Astrocyte (in vitro differentiated cells and primary cell): ENCODE measurements at regions not wholly inside any gene's neighbourhood (a gene's known extent, or its start where the extent isn't known, plus 50 kb on each side); places are given as distances from the start of the nearest gene placed in this dataset.

Source experiments
- DNase-seq: peaks from one replicate; pipeline ENCODE4 v3.0.0-alpha.2; 2010; ENCODE audit warnings: low read depth
- FAIRE-seq: peaks from 2 replicates; lab custom pipeline; 2011; peaks lifted over from hg19 to GRCh38; lab: Jason Lieb, UNC
- H2AFZ ChIP-seq: 2 replicates; pipeline ENCODE4 v1.6.0; 2012; ENCODE audit warnings: low read depth, low read length, inconsistent platforms
- H3K27ac ChIP-seq: 2 replicates; pipeline ENCODE4 v1.5.1; 2011; ENCODE audit warnings: low read depth, low read length, inconsistent platforms
- H3K27me3 ChIP-seq: 2 replicates; pipeline ENCODE4 v1.6.0; 2011; ENCODE audit warnings: low read length, inconsistent platforms; ENCODE audit not compliant: insufficient read depth
- H3K36me3 ChIP-seq: 2 replicates; pipeline ENCODE4 v1.5.1; 2011; ENCODE audit warnings: low read length, inconsistent platforms; ENCODE audit not compliant: insufficient read depth
- H3K4me1 ChIP-seq: 2 replicates; pipeline ENCODE4 v1.5.1; 2011; ENCODE audit warnings: low read length, inconsistent platforms; ENCODE audit not compliant: insufficient read depth
- H3K4me2 ChIP-seq: 2 replicates; pipeline ENCODE4 v1.6.0; 2012; ENCODE audit warnings: low read length, inconsistent platforms
- H3K4me3 ChIP-seq: 2 replicates; pipeline ENCODE4 v1.5.1; 2011; ENCODE audit warnings: low read depth, mild to moderate bottlenecking, low read length, inconsistent platforms; ENCODE audit not compliant: insufficient read depth
- H3K79me2 ChIP-seq: 2 replicates; pipeline ENCODE4 v1.6.0; 2012; ENCODE audit warnings: mild to moderate bottlenecking, low read length, inconsistent platforms; ENCODE audit not compliant: insufficient read depth
- H3K9ac ChIP-seq: 2 replicates; pipeline ENCODE4 v1.6.0; 2012; ENCODE audit warnings: mild to moderate bottlenecking, low read length, inconsistent platforms
- H3K9me3 ChIP-seq: 2 replicates; pipeline ENCODE4 v1.5.1; 2012; ENCODE audit warnings: low read depth, mild to moderate bottlenecking, low read length, inconsistent platforms; ENCODE audit not compliant: insufficient read depth
- H4K20me1 ChIP-seq: 2 replicates; pipeline ENCODE4 v1.6.0; 2012; ENCODE audit warnings: low read length, inconsistent platforms; ENCODE audit not compliant: insufficient read depth
- H3K27ac Mint-ChIP-seq: one replicate; pipeline ENCODE4 v1.8.0; 2021; ENCODE audit warnings: mild to moderate bottlenecking, mixed read lengths; ENCODE audit not compliant: unreplicated experiment
- H3K27me3 Mint-ChIP-seq: one replicate; pipeline ENCODE4 v1.8.0; 2021; ENCODE audit warnings: low read depth, mixed read lengths; ENCODE audit not compliant: unreplicated experiment
- H3K36me3 Mint-ChIP-seq: one replicate; pipeline ENCODE4 v1.8.0; 2021; ENCODE audit warnings: low read depth, mixed read lengths; ENCODE audit not compliant: unreplicated experiment
- H3K4me1 Mint-ChIP-seq: one replicate; pipeline ENCODE4 v1.8.0; 2021; ENCODE audit warnings: low read depth, mixed read lengths; ENCODE audit not compliant: unreplicated experiment
- H3K4me3 Mint-ChIP-seq: one replicate; pipeline ENCODE4 v1.8.0; 2021; ENCODE audit warnings: mild to moderate bottlenecking, moderate library complexity, mixed read lengths; ENCODE audit not compliant: unreplicated experiment
- H3K9me3 Mint-ChIP-seq: one replicate; pipeline ENCODE4 v1.8.0; 2021; ENCODE audit warnings: mild to moderate bottlenecking, mixed read lengths; ENCODE audit not compliant: unreplicated experiment
- EZH2 ChIP-seq: IDR thresholded peaks from 2 replicates; pipeline ENCODE4 v1.6.1; 2012; ENCODE audit warnings: mild to moderate bottlenecking, low read length, inconsistent platforms; ENCODE audit not compliant: insufficient read depth
- TF ChIP-seq, protein P1 (sequence below): IDR thresholded peaks from 2 replicates; pipeline ENCODE4 v1.5.1; 2011; ENCODE audit warnings: low read depth, mild to moderate bottlenecking, inconsistent platforms, low read length, moderate library complexity; ENCODE audit not compliant: insufficient read depth

- H3K4me1 ChIP-seq, result no peaks in the 10 kb centered on the region
- no peak overlapping the region for H3K27ac ChIP-seq
- H3K4me3 Mint-ChIP-seq, result no peak overlapping the region
- H3K4me3 ChIP-seq, result no peak overlapping the region
- no peak overlapping the region for H3K9ac ChIP-seq
- no peaks in the 10 kb centered on the region for H3K9me3 Mint-ChIP-seq
- peaks cover 6% of the 10 kb centered on the region for H3K27me3 Mint-ChIP-seq
- H3K27me3 ChIP-seq, result no peaks in the 10 kb centered on the region
- FAIRE-seq (no peak), DNase-seq (no peak)
- no peaks in the 10 kb centered on the region for H4K20me1 ChIP-seq
- TF ChIP-seq, protein P1, sequence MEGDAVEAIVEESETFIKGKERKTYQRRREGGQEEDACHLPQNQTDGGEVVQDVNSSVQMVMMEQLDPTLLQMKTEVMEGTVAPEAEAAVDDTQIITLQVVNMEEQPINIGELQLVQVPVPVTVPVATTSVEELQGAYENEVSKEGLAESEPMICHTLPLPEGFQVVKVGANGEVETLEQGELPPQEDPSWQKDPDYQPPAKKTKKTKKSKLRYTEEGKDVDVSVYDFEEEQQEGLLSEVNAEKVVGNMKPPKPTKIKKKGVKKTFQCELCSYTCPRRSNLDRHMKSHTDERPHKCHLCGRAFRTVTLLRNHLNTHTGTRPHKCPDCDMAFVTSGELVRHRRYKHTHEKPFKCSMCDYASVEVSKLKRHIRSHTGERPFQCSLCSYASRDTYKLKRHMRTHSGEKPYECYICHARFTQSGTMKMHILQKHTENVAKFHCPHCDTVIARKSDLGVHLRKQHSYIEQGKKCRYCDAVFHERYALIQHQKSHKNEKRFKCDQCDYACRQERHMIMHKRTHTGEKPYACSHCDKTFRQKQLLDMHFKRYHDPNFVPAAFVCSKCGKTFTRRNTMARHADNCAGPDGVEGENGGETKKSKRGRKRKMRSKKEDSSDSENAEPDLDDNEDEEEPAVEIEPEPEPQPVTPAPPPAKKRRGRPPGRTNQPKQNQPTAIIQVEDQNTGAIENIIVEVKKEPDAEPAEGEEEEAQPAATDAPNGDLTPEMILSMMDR, result no peak
- no peak for TF ChIP-seq EZH2
- H3K4me2 ChIP-seq, result no peak overlapping the region
- H2AFZ ChIP-seq, result no peak overlapping the region
- no peaks in the 10 kb centered on the region for H3K9me3 ChIP-seq
- no peaks in the 10 kb centered on the region for H3K36me3 Mint-ChIP-seq
- no peaks in the 10 kb centered on the region for H3K36me3 ChIP-seq
- H3K4me1 Mint-ChIP-seq, result no peaks in the 10 kb centered on the region
- no peak overlapping the region for H3K27ac Mint-ChIP-seq
- no peaks in the 10 kb centered on the region for H3K79me2 ChIP-seq
Measured at GRCh38 chr2:176960736-176961520, 251.7 kb upstream of the HNRNPA3 start.

- H3K4me1 Mint-ChIP-seq, result no peaks in the 10 kb centered on the region
- Histone ChIP-seq H4K20me1 (no peaks in the 10 kb centered on the region), H2AFZ (no peak overlapping the region), H3K36me3 (no peaks in the 10 kb centered on the region), H3K9me3 (no peaks in the 10 kb centered on the region), H3K27me3 (no peaks in the 10 kb centered on the region), H3K79me2 (no peaks in the 10 kb centered on the region), H3K4me1 (no peaks in the 10 kb centered on the region), H3K27ac (no peak overlapping the region), H3K4me3 (no peak overlapping the region), H3K4me2 (no peak overlapping the region), H3K9ac (no peak overlapping the region)
- TF ChIP-seq, protein P1, result no peak
- TF ChIP-seq EZH2, result no peak
- DNase-seq (no peak), FAIRE-seq (no peak)
- H3K27me3 Mint-ChIP-seq, result peaks cover 6% of the 10 kb centered on the region
- no peak overlapping the region for H3K4me3 Mint-ChIP-seq
- H3K36me3 Mint-ChIP-seq, result no peaks in the 10 kb centered on the region
- H3K9me3 Mint-ChIP-seq, result no peaks in the 10 kb centered on the region
- H3K27ac Mint-ChIP-seq, result no peak overlapping the region
Measured at GRCh38 chr2:176961775-176962619, 250.6 kb upstream of the HNRNPA3 start.
